ENCODE measurements at regions not wholly inside any gene's neighbourhood (a gene's known extent, or its start where the extent isn't known, plus 50 kb on each side); places are given as distances from the start of the nearest gene placed in this dataset.

- intact Hi-C loops (cut with micrococcal nuclease; ENCODE audit: unreplicated experiment) (no loop called here), in situ Hi-C loops (cut with HindIII; ENCODE audit: low pct_unique_long_range_greater_than_20kb, low sequenced_read_pairs) (no loop called here)
- ChIA-PET POLR2A (no interaction called here), CTCF (no interaction called here)
- TF ChIP-seq TCF7L2 (IDR thresholded peaks at IDR 0.05; ENCODE audit: low read depth, low read length) (no peak), POLR2AphosphoS5 (IDR thresholded peaks at IDR 0.05; ENCODE audit: low read depth, low read length) (no peak), SIN3A (IDR thresholded peaks at IDR 0.05; ENCODE audit: borderline replicate concordance, insufficient read depth, low read depth, low read length) (no peak), CTCF (IDR thresholded peaks at IDR 0.05) (no peak), REST (IDR thresholded peaks at IDR 0.05; ENCODE audit: insufficient read depth in 1 of 2, low read depth in 2 of 2, low read length in 1 of 2) (no peak)
- Histone ChIP-seq H3K36me3 (ENCODE audit: control insufficient read depth, insufficient read depth, low read length) (no peaks in the 10 kb centered on the region), H3K4me3 (ENCODE audit: low read depth in 2 of 2, low read length in 2 of 2) (no peak overlapping the region), H3K9me3 (ENCODE audit: control insufficient read depth, insufficient read depth, low read depth, low read length) (no peaks in the 10 kb centered on the region), H3K27ac (ENCODE audit: low read length) (no peak overlapping the region), H3K27me3 (ENCODE audit: control insufficient read depth, insufficient read depth, low read length) (peaks cover 15% of the 10 kb centered on the region; the same call in 1 of the 2 replicates), H3K4me1 (ENCODE audit: control insufficient read depth, insufficient read depth, low read length) (no peaks in the 10 kb centered on the region)
- DNase-seq (ENCODE audit: low read depth, low spot score): no peak
- no peak for ATAC-seq
- BruUV-seq (replicated peaks): no TSS peak
Measured at GRCh38 chr7:45420843-45421495, 153.2 kb upstream of the ADCY1 start.

- no peaks in the 10 kb centered on the region for H3K36me3 ChIP-seq (ENCODE audit: control insufficient read depth, insufficient read depth, low read length)
- no peak for ATAC-seq
- no peaks in the 10 kb centered on the region for H3K9me3 ChIP-seq (ENCODE audit: control insufficient read depth, insufficient read depth, low read depth, low read length)
- no peak for DNase-seq (ENCODE audit: low read depth, low spot score)
- intact Hi-C loops (cut with micrococcal nuclease; ENCODE audit: unreplicated experiment) (no loop called here), in situ Hi-C loops (cut with HindIII; ENCODE audit: low pct_unique_long_range_greater_than_20kb, low sequenced_read_pairs) (no loop called here)
- ChIA-PET POLR2A (no interaction called here), CTCF (no interaction called here)
- no peak overlapping the region for H3K27ac ChIP-seq (ENCODE audit: low read length)
- peaks cover 16% of the 10 kb centered on the region; the same call in 1 of the 2 replicates for H3K27me3 ChIP-seq (ENCODE audit: control insufficient read depth, insufficient read depth, low read length)
- TF ChIP-seq TCF7L2 (IDR thresholded peaks at IDR 0.05; ENCODE audit: low read depth, low read length): no peak
- TF ChIP-seq SIN3A (IDR thresholded peaks at IDR 0.05; ENCODE audit: borderline replicate concordance, insufficient read depth, low read depth, low read length): no peak
- TF ChIP-seq POLR2AphosphoS5 (IDR thresholded peaks at IDR 0.05; ENCODE audit: low read depth, low read length): no peak
- TF ChIP-seq CTCF (IDR thresholded peaks at IDR 0.05): no peak
- TF ChIP-seq REST (IDR thresholded peaks at IDR 0.05; ENCODE audit: insufficient read depth in 1 of 2, low read depth in 2 of 2, low read length in 1 of 2): no peak
- H3K4me1 ChIP-seq (ENCODE audit: control insufficient read depth, insufficient read depth, low read length): no peaks in the 10 kb centered on the region
- BruUV-seq (replicated peaks): no TSS peak
- H3K4me3 ChIP-seq (ENCODE audit: low read depth in 2 of 2, low read length in 2 of 2): no peak overlapping the region
Measured at GRCh38 chr7:45421806-45422205, 152.4 kb upstream of the ADCY1 start.
